CD14-positive monocyte (primary cell): ENCODE measurements at regions not wholly inside any gene's neighbourhood (a gene's known extent, or its start where the extent isn't known, plus 50 kb on each side); places are given as distances from the start of the nearest gene placed in this dataset.

Experiments used
- DNase-seq, 3 donors: peaks; one replicate each; pipeline ENCODE4 v3.0.0-alpha.2; 2011 to 2022
- H2AFZ ChIP-seq: 2 replicates; pipeline ENCODE4 v1.6.0; 2012; ENCODE audit warnings: mild to moderate bottlenecking, low read depth, low read length, inconsistent platforms; ENCODE audit not compliant: insufficient read depth, poor library complexity, severe bottlenecking
- H3K27ac ChIP-seq, 2 donors: 1 replicate in 1 of 2; 2 replicates in 1 of 2; pipeline ENCODE4 v1.5.1; 2012 to 2013; ENCODE audit warnings: low read length in 2 of 2, control low read depth in 1 of 2, inconsistent platforms in 1 of 2, low read depth in 1 of 2, mild to moderate bottlenecking in 1 of 2
- H3K27me3 ChIP-seq, 2 donors: one replicate each; pipeline versions ENCODE4 v1.6.0 to v1.6.1; 2011 to 2013; ENCODE audit warnings: low read length in 2 of 2; ENCODE audit not compliant: control insufficient read depth in 2 of 2, insufficient read depth in 2 of 2
- H3K36me3 ChIP-seq, 2 donors: replicated peaks in 1 of 2; 1 replicate in 1 of 2; 2 replicates in 1 of 2; pipeline versions ENCODE4 v1.5.1 to v1.6.1; 2012 to 2013; ENCODE audit warnings: low read length in 2 of 2, control low read depth in 1 of 2, inconsistent platforms in 1 of 2, mild to moderate bottlenecking in 1 of 2; ENCODE audit not compliant: insufficient read depth in 2 of 2, control insufficient read depth in 1 of 2
- H3K4me1 ChIP-seq, 2 donors: 1 replicate in 1 of 2; 2 replicates in 1 of 2; pipeline versions ENCODE4 v1.5.1 to v1.6.1; 2012 to 2013; ENCODE audit warnings: low read length in 2 of 2, control low read depth in 1 of 2, inconsistent platforms in 1 of 2, mild to moderate bottlenecking in 1 of 2, moderate library complexity in 1 of 2; ENCODE audit not compliant: insufficient read depth in 2 of 2, control insufficient read depth in 1 of 2
- H3K4me2 ChIP-seq: replicated peaks from 2 replicates; pipeline ENCODE3; 2012; ENCODE audit warnings: low read length, moderate library complexity, mild to moderate bottlenecking; ENCODE audit not compliant: poor library complexity, severe bottlenecking; ENCODE audit errors: extremely low read depth
- H3K4me3 ChIP-seq, 3 experiments: fragments of 200-600 bp in 1 of 3; sonication (generic) in 1 of 3; replicated peaks in 1 of 3; 1 replicate in 2 of 3; 2 replicates in 1 of 3; pipeline ENCODE4 v1.5.1; 2011 to 2013; ENCODE audit warnings: low read length in 3 of 3, mild to moderate bottlenecking in 3 of 3, control low read depth in 2 of 3, low read depth in 2 of 3, inconsistent platforms in 1 of 3, moderate library complexity in 1 of 3
- H3K79me2 ChIP-seq: 2 replicates; pipeline ENCODE4 v1.6.0; 2012; ENCODE audit warnings: mild to moderate bottlenecking, control low read depth, inconsistent platforms, low read length, moderate library complexity; ENCODE audit not compliant: insufficient read depth
- H3K9ac ChIP-seq: 2 replicates; pipeline ENCODE4 v1.6.0; 2017; ENCODE audit warnings: low read length, mild to moderate bottlenecking; ENCODE audit not compliant: insufficient read depth, poor library complexity, severe bottlenecking
- H3K9me3 ChIP-seq, 2 donors: replicated peaks in 1 of 2; 1 replicate in 1 of 2; 2 replicates in 1 of 2; pipeline versions ENCODE4 v1.5.1 to v1.6.1; 2012 to 2013; ENCODE audit warnings: low read length in 2 of 2, control low read depth in 1 of 2; ENCODE audit not compliant: control insufficient read depth in 1 of 2, insufficient read depth in 1 of 2
- H4K20me1 ChIP-seq: 2 replicates; pipeline ENCODE4 v1.6.0; 2012; ENCODE audit warnings: mild to moderate bottlenecking, low read length, control low read depth, moderate library complexity; ENCODE audit not compliant: insufficient read depth
- H3K27ac Mint-ChIP-seq, 7 donors: one replicate each; pipeline ENCODE4 v1.8.0; 2020; ENCODE audit warnings: mild to moderate bottlenecking in 7 of 7, mixed read lengths in 7 of 7, moderate library complexity in 6 of 7, inconsistent platforms in 2 of 7
- H3K27me3 Mint-ChIP-seq, 3 donors: one replicate each; pipeline ENCODE4 v1.8.0; 2021 to 2022; ENCODE audit warnings: low read depth in 3 of 3, mild to moderate bottlenecking in 3 of 3, mixed read lengths in 3 of 3, moderate library complexity in 3 of 3, inconsistent platforms in 1 of 3
- H3K36me3 Mint-ChIP-seq, 2 donors: one replicate each; pipeline ENCODE4 v1.8.0; 2020; ENCODE audit warnings: mixed read lengths in 2 of 2, inconsistent platforms in 1 of 2, mild to moderate bottlenecking in 1 of 2
- H3K4me1 Mint-ChIP-seq: one replicate; pipeline ENCODE4 v1.8.0; 2020; ENCODE audit warnings: mild to moderate bottlenecking, mixed read lengths
- H3K4me3 Mint-ChIP-seq, 2 donors: one replicate each; pipeline ENCODE4 v1.8.0; 2020; ENCODE audit warnings: mild to moderate bottlenecking in 2 of 2, mixed read lengths in 2 of 2, moderate library complexity in 1 of 2
- H3K9me3 Mint-ChIP-seq, 7 donors: one replicate each; pipeline ENCODE4 v1.8.0; 2020 to 2022; ENCODE audit warnings: mixed read lengths in 7 of 7, mild to moderate bottlenecking in 6 of 7, moderate library complexity in 6 of 7, inconsistent platforms in 2 of 7
- CTCF ChIP-seq: fragments of 200-600 bp; IDR thresholded peaks from one replicate; pipeline ENCODE4 v1.8.0; 2022; ENCODE audit warnings: antibody characterized with exemption, mild to moderate bottlenecking
- WGBS: methylation state at CpG from one replicate; pipeline ENCODE4 v1.1.5; 2013; ENCODE audit warnings: missing lambda C conversion rate; ENCODE audit not compliant: insufficient coverage; 5-methylcytosine and 5-hydroxymethylcytosine counted together
- intact Hi-C, 2 donors: fragments of 100-400 bp; cut with micrococcal nuclease; formaldehyde crosslinking; loops; one replicate each; pipeline versions ENCODE4 v1.15.0 to v1.15.1; 2023

- Mint-ChIP-seq H3K4me1 (no peaks in the 10 kb centered on the region), H3K27me3 (peaks cover 0 to 2% (median 0%) of the 10 kb centered on the region in 3 donors), H3K27ac (no peak overlapping the region), H3K4me3 (no peak overlapping the region), H3K36me3 (no peaks in the 10 kb centered on the region), H3K9me3 (peaks cover 11 to 18% (median 16%) of the 10 kb centered on the region in 7 donors)
- TF ChIP-seq CTCF, result no peak
- no peak for DNase-seq
- H3K4me1 ChIP-seq, result no peaks in the 10 kb centered on the region
- peaks cover 0 to 12% of the 10 kb centered on the region in 2 donors for H3K9me3 ChIP-seq
- no peaks in the 10 kb centered on the region for H4K20me1 ChIP-seq
- H2AFZ ChIP-seq, result no peak overlapping the region
- H3K9ac ChIP-seq, result no peak overlapping the region
- H3K27me3 ChIP-seq, result no peaks in the 10 kb centered on the region
- H3K36me3 ChIP-seq, result no peaks in the 10 kb centered on the region
- no peak overlapping the region for H3K4me2 ChIP-seq
- intact Hi-C loops, result no loop called here
- no peak overlapping the region for H3K27ac ChIP-seq
- H3K79me2 ChIP-seq, result no peaks in the 10 kb centered on the region
- no peak overlapping the region for H3K4me3 ChIP-seq
Observed at GRCh38 chr2:147763861-147764260, 81.0 kb upstream of the ACVR2A start.

- no peak overlapping the region for H3K27ac Mint-ChIP-seq
- Histone ChIP-seq H3K4me1 (no peaks in the 10 kb centered on the region), H2AFZ (no peak overlapping the region), H4K20me1 (no peaks in the 10 kb centered on the region), H3K9ac (no peak overlapping the region), H3K27ac (no peak overlapping the region), H3K79me2 (no peaks in the 10 kb centered on the region), H3K4me3 (no peak overlapping the region), H3K36me3 (no peaks in the 10 kb centered on the region), H3K27me3 (no peaks in the 10 kb centered on the region), H3K9me3 (peaks cover 0 to 3% of the 10 kb centered on the region in 2 donors), H3K4me2 (no peak overlapping the region)
- intact Hi-C loops, result no loop called here
- H3K27me3 Mint-ChIP-seq, result peaks cover 0 to 4% (median 3%) of the 10 kb centered on the region in 3 donors
- H3K4me1 Mint-ChIP-seq, result no peaks in the 10 kb centered on the region
- no peak for TF ChIP-seq CTCF
- no peak for DNase-seq
- H3K4me3 Mint-ChIP-seq, result no peak overlapping the region
- H3K36me3 Mint-ChIP-seq, result no peaks in the 10 kb centered on the region
- peaks cover 0 to 7% (median 4%) of the 10 kb centered on the region in 7 donors for H3K9me3 Mint-ChIP-seq
- WGBS, result 83% methylated on average over 2 of the region's 2 CpGs
Observed at GRCh38 chr2:147760984-147761383, 83.8 kb upstream of the ACVR2A start.
